Psoas muscle (tissue), 7 donors: ENCODE measurements at regions not wholly inside any gene's neighbourhood (a gene's known extent, or its start where the extent isn't known, plus 50 kb on each side); places are given as distances from the start of the nearest gene placed in this dataset.

Experiments
- ATAC-seq, 4 donors: fragments of 200-7000 bp; cut with Tn5 transposase; one replicate each; pipeline ENCODE4 v1.9.1; 2020; ENCODE audit warnings: moderate library complexity in 3 of 4, mild to moderate bottlenecking in 2 of 4
- DNase-seq, 2 donors: peaks; one replicate each; pipeline ENCODE4 v3.0.0-alpha.2; 2020
- H3K27ac ChIP-seq: fragments of 200-600 bp; one replicate; pipeline ENCODE4 v1.8.0; 2022
- H3K27me3 ChIP-seq, 3 donors: fragments of 200-600 bp in 1 of 3; one replicate each; pipeline versions ENCODE4 v1.6.1 to v1.8.0; 2013 to 2022; ENCODE audit warnings: low read length in 2 of 3, mild to moderate bottlenecking in 2 of 3, moderate library complexity in 1 of 3; ENCODE audit not compliant: insufficient read depth in 3 of 3
- H3K36me3 ChIP-seq, 2 donors: fragments of 200-600 bp in 1 of 2; one replicate each; pipeline versions ENCODE4 v1.6.1 to v1.8.0; 2013 to 2022; ENCODE audit warnings: low read depth in 1 of 2, mild to moderate bottlenecking in 1 of 2, moderate library complexity in 1 of 2; ENCODE audit not compliant: insufficient read depth in 1 of 2
- H3K4me1 ChIP-seq: fragments of 200-600 bp; one replicate; pipeline ENCODE4 v1.8.0; 2022
- H3K4me3 ChIP-seq: fragments of 200-600 bp; one replicate; pipeline ENCODE4 v1.8.0; 2022; ENCODE audit warnings: mild to moderate bottlenecking
- H3K9me3 ChIP-seq: fragments of 200-600 bp; one replicate; pipeline ENCODE4 v1.8.0; 2022
- WGBS, 3 donors: extraction: QIAGEN DNeasy Blood & Tissue Kit; methylation state at CpG; one replicate each; pipeline versions ENCODE4 v1.1.6 to v1.1.7; 2013; 5-methylcytosine and 5-hydroxymethylcytosine counted together
- intact Hi-C, 2 donors: fragments of 100-400 bp; cut with DNase I; formaldehyde crosslinking; loops; one replicate each; pipeline versions ENCODE4 v1.11.0 to v1.14.2; 2022
- TF ChIP-seq, protein P1 (sequence below): fragments of 200-600 bp; IDR thresholded peaks from one replicate; pipeline ENCODE4 v1.8.0; 2022; ENCODE audit warnings: antibody characterized with exemption
- donor health status: healthy with polysubstance abuse.
- donor health status: DM: no; HTN: no; CAD: no; lungs with moderate emphysema.
- donor health status: Bipolar disorder and iron deficiency.
- donor health status: healthy.
- donor health status: DM: yes; HTN: yes; CAD: no.
- donor health status: DM: no; HTN: no; CAD: no.
- donor health status: DM: yes; HTN: yes; CAD: no.

DNA sequence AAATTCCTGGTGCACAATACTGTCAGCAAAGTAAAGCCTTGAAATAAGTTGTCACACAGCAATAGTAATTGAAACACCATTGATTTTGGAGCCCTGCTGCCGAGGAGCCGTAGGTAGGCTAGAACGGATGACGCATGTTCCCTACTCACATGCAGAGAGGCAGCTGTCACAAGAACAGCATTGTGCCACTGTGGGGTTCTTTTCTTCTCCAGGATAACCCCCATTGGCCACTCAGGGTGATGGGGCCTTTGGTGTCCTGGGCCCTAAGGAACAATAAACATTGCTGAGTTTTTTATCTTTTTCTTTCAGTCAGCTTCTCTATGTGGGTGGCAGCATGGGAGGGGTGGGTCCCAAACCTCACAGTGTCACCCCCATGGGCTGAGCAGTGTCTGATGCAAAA is 542.3 kb downstream of the BCOR start:
- TF ChIP-seq, protein P1, sequence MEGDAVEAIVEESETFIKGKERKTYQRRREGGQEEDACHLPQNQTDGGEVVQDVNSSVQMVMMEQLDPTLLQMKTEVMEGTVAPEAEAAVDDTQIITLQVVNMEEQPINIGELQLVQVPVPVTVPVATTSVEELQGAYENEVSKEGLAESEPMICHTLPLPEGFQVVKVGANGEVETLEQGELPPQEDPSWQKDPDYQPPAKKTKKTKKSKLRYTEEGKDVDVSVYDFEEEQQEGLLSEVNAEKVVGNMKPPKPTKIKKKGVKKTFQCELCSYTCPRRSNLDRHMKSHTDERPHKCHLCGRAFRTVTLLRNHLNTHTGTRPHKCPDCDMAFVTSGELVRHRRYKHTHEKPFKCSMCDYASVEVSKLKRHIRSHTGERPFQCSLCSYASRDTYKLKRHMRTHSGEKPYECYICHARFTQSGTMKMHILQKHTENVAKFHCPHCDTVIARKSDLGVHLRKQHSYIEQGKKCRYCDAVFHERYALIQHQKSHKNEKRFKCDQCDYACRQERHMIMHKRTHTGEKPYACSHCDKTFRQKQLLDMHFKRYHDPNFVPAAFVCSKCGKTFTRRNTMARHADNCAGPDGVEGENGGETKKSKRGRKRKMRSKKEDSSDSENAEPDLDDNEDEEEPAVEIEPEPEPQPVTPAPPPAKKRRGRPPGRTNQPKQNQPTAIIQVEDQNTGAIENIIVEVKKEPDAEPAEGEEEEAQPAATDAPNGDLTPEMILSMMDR = no peak
- Histone ChIP-seq H3K9me3 (peaks cover 3% of the 10 kb centered on the region), H3K4me1 (no peaks in the 10 kb centered on the region), H3K36me3 (no peaks in the 10 kb centered on the region), H3K4me3 (no peak overlapping the region), H3K27me3 (peaks cover 0 to 20% (median 0%) of the 10 kb centered on the region in 3 donors), H3K27ac (no peak overlapping the region)
- WGBS, 3 donors = 94 to 97% (median 97%) methylated on average over 4 of the region's 4 CpGs
- DNase-seq = no peak
- no peak for ATAC-seq
- intact Hi-C loops = no loop called here

DNA sequence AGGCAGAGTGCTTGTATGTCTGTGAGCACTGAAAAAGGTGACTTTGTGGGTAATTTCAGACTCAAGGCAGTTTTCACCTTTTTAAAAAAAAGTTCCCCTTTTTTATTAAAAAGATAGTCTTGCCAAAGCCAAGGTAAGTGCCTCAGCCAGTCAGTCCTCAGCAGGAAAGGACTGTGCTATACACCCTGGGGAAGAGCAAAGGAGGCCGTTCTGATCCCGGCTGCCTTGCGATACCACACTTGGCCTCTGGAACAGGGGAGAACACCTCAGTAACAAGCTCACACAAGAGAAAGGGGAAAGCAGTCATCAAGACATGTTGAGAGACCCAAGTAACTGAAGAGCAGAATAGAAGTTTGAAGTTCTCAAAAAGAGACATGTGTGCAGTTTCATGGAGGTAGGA is 541.7 kb downstream of the BCOR start:
- DNase-seq = no peak
- peaks cover 0 to 20% (median 0%) of the 10 kb centered on the region in 3 donors for H3K27me3 ChIP-seq
- WGBS, 3 donors = 89 to 95% (median 94%) methylated on average over 3 of the region's 3 CpGs
- H3K4me3 ChIP-seq = no peak overlapping the region
- TF ChIP-seq, protein P1 = no peak
- no peaks in the 10 kb centered on the region for H3K36me3 ChIP-seq
- ATAC-seq = no peak
- peaks cover 3% of the 10 kb centered on the region for H3K9me3 ChIP-seq
- intact Hi-C loops = no loop called here
- no peak overlapping the region for H3K27ac ChIP-seq
- no peaks in the 10 kb centered on the region for H3K4me1 ChIP-seq

DNA sequence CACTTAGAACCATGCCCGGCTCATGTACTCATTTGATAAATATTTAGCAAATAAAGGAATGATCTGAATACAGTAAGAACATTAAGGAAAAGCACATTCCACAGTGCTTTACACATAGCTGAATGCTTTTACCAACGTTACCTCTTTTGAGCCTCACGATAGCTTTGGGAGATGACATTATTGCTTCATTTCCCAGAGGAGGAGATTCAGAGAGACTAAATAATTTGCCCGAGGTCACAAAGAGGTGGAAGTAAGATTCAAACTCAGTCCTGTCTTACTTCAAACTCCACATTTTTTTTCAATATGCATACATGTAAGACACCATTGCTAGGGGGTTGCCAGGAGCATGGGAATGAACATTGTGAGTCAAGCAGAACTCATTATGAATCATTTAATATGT is 538.5 kb downstream of the BCOR start:
- H3K4me1 ChIP-seq = no peaks in the 10 kb centered on the region
- peaks cover 0 to 19% (median 0%) of the 10 kb centered on the region in 3 donors for H3K27me3 ChIP-seq
- DNase-seq (no peak), ATAC-seq (no peak)
- WGBS, 3 donors = 81 to 84% (median 82%) methylated on average over 4 of the region's 4 CpGs
- TF ChIP-seq, protein P1 = no peak
- no peaks in the 10 kb centered on the region for H3K36me3 ChIP-seq
- no peak overlapping the region for H3K27ac ChIP-seq
- no peaks in the 10 kb centered on the region for H3K9me3 ChIP-seq
- intact Hi-C loops = no loop called here
- H3K4me3 ChIP-seq = no peak overlapping the region

DNA sequence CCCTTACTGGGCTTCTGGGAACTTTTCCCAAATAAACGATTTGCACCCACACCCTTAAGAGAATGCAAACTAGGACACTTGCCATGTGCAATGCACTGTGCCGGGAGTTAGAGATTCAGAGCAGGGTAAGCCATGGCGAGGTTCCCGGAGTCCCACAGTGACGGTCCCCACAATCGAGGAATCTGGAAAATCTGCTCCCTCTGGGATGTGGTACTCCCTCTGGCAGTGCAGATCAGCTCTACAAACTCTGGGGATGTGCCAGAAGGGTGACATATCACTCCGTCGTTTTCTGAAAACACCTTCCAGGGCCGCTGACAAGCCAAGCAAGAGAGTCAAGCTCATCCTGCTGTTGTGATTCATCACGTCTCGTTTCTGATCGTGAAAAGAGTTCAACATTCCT is 537.5 kb downstream of the BCOR start:
- Histone ChIP-seq H3K4me1 (no peaks in the 10 kb centered on the region), H3K4me3 (no peak overlapping the region), H3K27me3 (peaks cover 0 to 19% (median 0%) of the 10 kb centered on the region in 3 donors), H3K36me3 (no peaks in the 10 kb centered on the region), H3K9me3 (no peaks in the 10 kb centered on the region), H3K27ac (no peak overlapping the region)
- intact Hi-C loops = no loop called here
- no peak for DNase-seq
- WGBS, 3 donors = 70 to 73% (median 71%) methylated on average over 12 of the region's 12 CpGs
- TF ChIP-seq, protein P1 = no peak
- ATAC-seq = no peak

DNA sequence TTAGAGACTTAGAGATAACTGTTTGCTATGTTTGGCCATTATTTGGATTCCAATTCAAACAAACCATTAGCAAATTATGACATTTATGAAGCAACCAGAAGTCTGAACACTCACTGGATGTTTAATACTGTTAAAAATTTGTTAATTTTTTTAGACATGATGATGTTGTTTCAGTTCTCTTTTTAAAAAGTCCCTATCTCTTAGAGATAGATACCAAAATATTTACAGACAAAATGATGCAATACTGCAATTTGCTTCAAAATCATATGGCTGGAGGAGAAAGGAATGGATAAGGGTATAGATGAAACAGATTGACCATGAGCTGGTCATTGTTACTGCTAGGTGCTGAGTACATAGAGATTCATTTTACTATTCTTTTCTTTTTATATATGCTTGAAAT is 534.6 kb downstream of the BCOR start:
- H3K4me1 ChIP-seq = no peaks in the 10 kb centered on the region
- TF ChIP-seq, protein P1 = no peak
- no peaks in the 10 kb centered on the region for H3K36me3 ChIP-seq
- intact Hi-C loops = no loop called here
- no peak for DNase-seq
- H3K27me3 ChIP-seq = peaks cover 0 to 14% (median 0%) of the 10 kb centered on the region in 3 donors
- no peaks in the 10 kb centered on the region for H3K9me3 ChIP-seq
- ATAC-seq = no peak
- no peak overlapping the region for H3K27ac ChIP-seq
- H3K4me3 ChIP-seq = no peak overlapping the region
